K562 (cell line): ENCODE measurements at regions not wholly inside any gene's neighbourhood (a gene's known extent, or its start where the extent isn't known, plus 50 kb on each side); places are given as distances from the start of the nearest gene placed in this dataset.
A peak's percentile ranks its signal among the peaks of the same experiment; 100 is the strongest.

Experiments used
- AFF4 ChIP-seq: sonication (generic); formaldehyde crosslinking; IDR thresholded peaks from 2 replicates; pipeline ENCODE4 v1.8.0; 2023; ENCODE audit warnings: mild to moderate bottlenecking, missing genetic modification reagents
- BRD9 ChIP-seq: fragments of 450-650 bp; IDR thresholded peaks from 2 replicates; pipeline ENCODE4 v1.6.1; 2018; ENCODE audit warnings: low read depth; ENCODE audit not compliant: partially characterized antibody
- CHD7 ChIP-seq: fragments of 200-600 bp; sonication (generic); IDR thresholded peaks from one replicate; pipeline ENCODE4 v1.6.1; 2012; ENCODE audit warnings: mild to moderate bottlenecking, low read depth, low read length, inconsistent platforms
- FOXA3 ChIP-seq, 2 experiments: fragments of 450-650 bp in 1 of 2; sonication (generic) in 1 of 2; formaldehyde crosslinking; IDR thresholded peaks in 1 of 2; conservative IDR thresholded peaks in 1 of 2; 2 replicates each; pipeline versions ENCODE4 v1.4.0 to v1.8.0; 2020 to 2022; ENCODE audit warnings: mild to moderate bottlenecking in 2 of 2, missing genetic modification reagents in 1 of 2
- GMEB1 ChIP-seq: fragments of 250-450 bp; sonication (Bioruptor Pico); IDR thresholded peaks from 2 replicates; pipeline ENCODE4 v1.4.0; 2020; ENCODE audit warnings: mild to moderate bottlenecking
- HEY1 ChIP-seq: fragments of 250-450 bp; sonication (Bioruptor Pico); IDR thresholded peaks from 2 replicates; pipeline ENCODE4 v1.5.0; 2020; ENCODE audit warnings: mild to moderate bottlenecking, moderate library complexity, borderline replicate concordance
- NELFE ChIP-seq: IDR thresholded peaks from 2 replicates; pipeline ENCODE4 v1.6.1; 2011; ENCODE audit warnings: mild to moderate bottlenecking; ENCODE audit not compliant: insufficient read depth, insufficient read length
- NFE2 ChIP-seq: IDR thresholded peaks from 2 replicates; pipeline ENCODE4 v1.6.1; 2014; ENCODE audit warnings: antibody characterized with exemption, low read depth
- NFE2L1 ChIP-seq: fragments of 450-650 bp; IDR thresholded peaks from 2 replicates; pipeline ENCODE4 v1.6.1; 2016; ENCODE audit warnings: missing genetic modification characterization, low read depth, mild to moderate bottlenecking, missing compliant biosample characterization, moderate library complexity, borderline replicate concordance
- NFIC ChIP-seq: fragments of 450-650 bp; IDR thresholded peaks from 2 replicates; pipeline ENCODE4 v1.6.1; 2017; ENCODE audit warnings: mild to moderate bottlenecking, inconsistent platforms
- ZNF23 ChIP-seq: fragments of 250-450 bp; sonication (Bioruptor Pico); IDR thresholded peaks from 2 replicates; pipeline ENCODE4 v1.4.0; 2020; ENCODE audit warnings: mild to moderate bottlenecking
- ZNF263 ChIP-seq: sonication (generic); formaldehyde crosslinking; IDR thresholded peaks from 2 replicates; pipeline ENCODE4 v1.8.0; 2022; ENCODE audit warnings: mild to moderate bottlenecking, missing genetic modification reagents, borderline replicate concordance

GRCh38 chr4:37555322-37555721 lies 130.9 kb downstream of the RELL1 start (continued):
- TF ChIP-seq CHD7 (no peak), NFIC (no peak), NELFE (no peak), NFE2 (peak; percentile 47; the same call in 1 of the 2 replicates), FOXA3 (CRISPR knock-in tag; conservative IDR thresholded peaks at IDR 0.05 in 1 of 2, IDR thresholded peaks at IDR 0.05 in 1 of 2) (no peak), ZNF263 (no peak), ZNF23 (CRISPR knock-in tag) (no peak), AFF4 (CRISPR knock-in tag) (no peak), GMEB1 (CRISPR knock-in tag) (no peak), NFE2L1 (tag) (0 out of 2 replicates have a peak, but pooled peaks have one; percentile 12), BRD9 (no peak), HEY1 (no peak)
